ENCODE measurements at regions not wholly inside any gene's neighbourhood (a gene's known extent, or its start where the extent isn't known, plus 50 kb on each side); places are given as distances from the start of the nearest gene placed in this dataset.
A peak's percentile ranks its signal among the peaks of the same experiment; 100 is the strongest.

- TF ChIP-seq CTCF (IDR thresholded peaks at IDR 0.05; ENCODE audit: unreplicated experiment): no peak
- Mint-ChIP-seq H3K27ac (peak overlapping the region; percentile 27), H3K4me3 (no peak overlapping the region), H3K36me3 (no peaks in the 10 kb centered on the region), H3K27me3 (ENCODE audit: low read depth) (no peaks in the 10 kb centered on the region), H3K9me3 (no peaks in the 10 kb centered on the region), H3K4me1 (peaks cover 79% of the 10 kb centered on the region)
- no peak for DNase-seq (ENCODE audit: low spot score in 2 of 2, unreplicated experiment in 2 of 2)
Measured at GRCh38 chr1:185488808-185489207, 171.8 kb upstream of the IVNS1ABP start.

DNA sequence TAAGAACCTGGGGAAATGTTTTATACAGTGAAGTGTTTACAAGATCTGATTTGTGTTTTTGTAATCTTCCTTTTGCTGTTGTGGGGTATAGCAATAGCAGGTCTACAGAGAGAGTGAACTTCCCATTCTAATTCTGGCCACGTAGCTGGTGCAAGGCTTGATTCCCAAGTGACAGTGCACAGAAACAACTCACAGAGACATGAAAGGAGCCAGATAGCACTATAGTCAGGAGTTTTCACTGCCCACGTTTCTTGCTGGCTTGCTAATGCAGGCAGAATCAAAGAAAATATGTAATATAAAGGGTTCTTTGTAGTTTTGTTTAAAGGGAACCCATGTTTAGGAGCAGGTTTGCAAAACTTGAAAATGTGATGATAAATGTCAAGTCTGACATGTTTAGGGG, 170.9 kb upstream of the IVNS1ABP start:
- Mint-ChIP-seq H3K27me3 (ENCODE audit: low read depth) (no peaks in the 10 kb centered on the region), H3K4me3 (no peak overlapping the region), H3K36me3 (no peaks in the 10 kb centered on the region), H3K27ac (no peak overlapping the region), H3K9me3 (no peaks in the 10 kb centered on the region), H3K4me1 (peaks cover 72% of the 10 kb centered on the region)
- no peak for TF ChIP-seq CTCF (IDR thresholded peaks at IDR 0.05; ENCODE audit: unreplicated experiment)
- no peak for DNase-seq (ENCODE audit: low spot score in 2 of 2, unreplicated experiment in 2 of 2)

GRCh38 chr1:185487026-185487425, 170.0 kb upstream of the IVNS1ABP start:
- no peak overlapping the region for H3K4me3 Mint-ChIP-seq
- no peaks in the 10 kb centered on the region for H3K36me3 Mint-ChIP-seq
- H3K9me3 Mint-ChIP-seq: no peaks in the 10 kb centered on the region
- TF ChIP-seq CTCF (IDR thresholded peaks at IDR 0.05; ENCODE audit: unreplicated experiment): no peak
- no peak for DNase-seq (ENCODE audit: low spot score in 2 of 2, unreplicated experiment in 2 of 2)
- H3K4me1 Mint-ChIP-seq: peaks cover 65% of the 10 kb centered on the region
- H3K27me3 Mint-ChIP-seq (ENCODE audit: low read depth): no peaks in the 10 kb centered on the region
- H3K27ac Mint-ChIP-seq: no peak overlapping the region

DNA sequence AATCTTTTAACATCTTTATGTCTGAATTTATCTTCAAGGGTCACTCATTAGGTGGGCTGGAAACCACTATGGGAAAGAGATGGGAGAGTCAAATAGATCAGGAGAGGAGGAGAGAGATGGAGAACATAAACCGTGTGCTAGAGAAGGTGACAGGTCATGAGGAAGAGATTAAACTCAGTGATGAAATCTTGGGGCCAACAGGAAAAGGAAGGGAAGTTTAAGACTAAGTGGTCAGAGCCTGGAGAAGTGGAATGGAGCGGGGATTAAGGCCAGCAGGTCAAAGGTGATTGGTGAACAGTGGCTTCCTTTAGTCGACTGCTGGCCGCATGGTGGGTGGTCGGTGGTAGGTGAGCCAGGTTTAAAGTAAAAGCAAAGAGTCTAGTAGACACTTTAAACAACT, 169.3 kb upstream of the IVNS1ABP start:
- Mint-ChIP-seq H3K4me1 (peaks cover 60% of the 10 kb centered on the region), H3K4me3 (no peak overlapping the region), H3K27ac (peak overlapping the region; percentile 35), H3K36me3 (no peaks in the 10 kb centered on the region), H3K27me3 (ENCODE audit: low read depth) (no peaks in the 10 kb centered on the region), H3K9me3 (no peaks in the 10 kb centered on the region)
- DNase-seq (ENCODE audit: low spot score in 2 of 2, unreplicated experiment in 2 of 2): no peak
- TF ChIP-seq CTCF (IDR thresholded peaks at IDR 0.05; ENCODE audit: unreplicated experiment): no peak

- H3K4me3 Mint-ChIP-seq: no peak overlapping the region
- no peak for TF ChIP-seq CTCF (IDR thresholded peaks at IDR 0.05; ENCODE audit: unreplicated experiment)
- H3K9me3 Mint-ChIP-seq: no peaks in the 10 kb centered on the region
- no peaks in the 10 kb centered on the region for H3K36me3 Mint-ChIP-seq
- no peak overlapping the region for H3K27ac Mint-ChIP-seq
- no peaks in the 10 kb centered on the region for H3K27me3 Mint-ChIP-seq (ENCODE audit: low read depth)
- no peak for DNase-seq (ENCODE audit: low spot score in 2 of 2, unreplicated experiment in 2 of 2)
- H3K4me1 Mint-ChIP-seq: peaks cover 41% of the 10 kb centered on the region
Measured at GRCh38 chr1:185483664-185484450, 166.8 kb upstream of the IVNS1ABP start.
